Mesodermal cell (in vitro differentiated cells): ENCODE measurements at regions not wholly inside any gene's neighbourhood (a gene's known extent, or its start where the extent isn't known, plus 50 kb on each side); places are given as distances from the start of the nearest gene placed in this dataset.

Experiments
- H3K27ac ChIP-seq: 2 replicates; pipeline ENCODE4 v1.7.0; 2013; ENCODE audit warnings: mild to moderate bottlenecking, low read depth, low read length, moderate library complexity; ENCODE audit not compliant: severe bottlenecking
- H3K36me3 ChIP-seq: 2 replicates; pipeline ENCODE4 v1.7.1; 2013; ENCODE audit warnings: mild to moderate bottlenecking, low read length, moderate library complexity; ENCODE audit not compliant: control insufficient read depth, insufficient read depth
- H3K4me1 ChIP-seq: one replicate; pipeline ENCODE4 v1.7.1; 2013; ENCODE audit warnings: mild to moderate bottlenecking, low read length; ENCODE audit not compliant: insufficient read depth, control insufficient read depth, poor library complexity, severe bottlenecking
- H3K4me3 ChIP-seq: 2 replicates; pipeline ENCODE4 v1.7.0; 2013; ENCODE audit warnings: low read length, control low read depth, mild to moderate bottlenecking; ENCODE audit not compliant: insufficient read depth, poor library complexity, severe bottlenecking; ENCODE audit errors: extremely low read depth
- H3K9me3 ChIP-seq: 2 replicates; pipeline ENCODE4 v1.7.1; 2013; ENCODE audit warnings: mild to moderate bottlenecking, low read length, moderate library complexity; ENCODE audit not compliant: control insufficient read depth
- WGBS, 2 experiments: methylation state at CpG; one replicate each; pipeline ENCODE4 v1.1.5; 2013; ENCODE audit warnings: missing lambda C conversion rate in 2 of 2; ENCODE audit not compliant: insufficient coverage in 2 of 2; 5-methylcytosine and 5-hydroxymethylcytosine counted together

DNA sequence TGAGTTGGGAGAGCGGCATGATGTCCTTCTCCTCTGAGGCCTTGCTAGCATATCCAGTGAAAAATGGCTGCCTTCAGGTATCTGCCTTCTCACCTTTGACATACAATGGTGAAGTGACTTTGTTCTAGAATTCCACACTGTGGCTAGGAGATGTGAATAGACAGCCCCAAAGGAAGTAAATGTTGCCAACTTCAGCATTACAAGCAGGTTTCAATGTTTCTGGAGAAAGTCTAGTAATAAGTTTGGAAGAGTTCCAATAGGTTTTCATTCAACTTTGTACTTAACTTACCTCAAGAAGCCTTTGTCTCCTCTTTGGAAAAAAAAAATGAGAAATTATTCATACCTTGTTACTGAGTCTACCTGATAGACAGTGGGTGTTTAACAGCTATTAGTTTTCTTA lies 421.3 kb upstream of the MMADHC start:
- H3K36me3 ChIP-seq = no peaks in the 10 kb centered on the region
- H3K4me3 ChIP-seq = no peak overlapping the region
- H3K27ac ChIP-seq = no peak overlapping the region
- no peaks in the 10 kb centered on the region for H3K9me3 ChIP-seq
- WGBS, 2 experiments = 80 to 91% methylated on average over 1 of the region's 1 CpG
- no peaks in the 10 kb centered on the region for H3K4me1 ChIP-seq

GRCh38 chr2:150007815-150008430 lies 420.3 kb upstream of the MMADHC start:
- Histone ChIP-seq H3K36me3 (no peaks in the 10 kb centered on the region), H3K27ac (no peak overlapping the region), H3K9me3 (no peaks in the 10 kb centered on the region), H3K4me3 (no peak overlapping the region), H3K4me1 (no peaks in the 10 kb centered on the region)
- 67% methylated on average over 1 of the region's 1 CpG; no CpG with 5 or more reads in 1 of the 2 experiments for WGBS, 2 experiments

DNA sequence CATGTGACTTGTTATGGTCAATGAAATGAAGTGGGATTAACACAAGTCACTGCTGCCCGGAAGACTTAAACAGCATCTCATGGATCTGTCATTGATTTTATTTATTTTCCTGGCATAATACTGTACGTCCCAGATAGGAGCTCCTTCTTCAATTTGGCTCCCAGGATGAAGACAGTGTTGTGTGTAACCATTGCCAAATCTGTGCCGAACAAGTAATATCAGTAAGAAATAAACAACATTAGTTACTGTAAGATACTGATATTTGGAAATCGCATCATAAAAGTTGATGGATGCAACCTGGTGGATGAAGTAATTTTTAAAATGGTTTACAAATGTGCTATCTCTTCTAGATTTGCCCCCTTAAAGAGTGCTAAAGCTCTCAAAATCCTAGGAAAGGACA lies 419.0 kb upstream of the MMADHC start:
- WGBS, 2 experiments = 75% methylated on average over 1 of the region's 4 CpGs; no CpG with 5 or more reads in 1 of the 2 experiments
- no peak overlapping the region for H3K27ac ChIP-seq
- H3K9me3 ChIP-seq = no peaks in the 10 kb centered on the region
- no peaks in the 10 kb centered on the region for H3K4me1 ChIP-seq
- H3K36me3 ChIP-seq = no peaks in the 10 kb centered on the region
- H3K4me3 ChIP-seq = no peak overlapping the region

DNA sequence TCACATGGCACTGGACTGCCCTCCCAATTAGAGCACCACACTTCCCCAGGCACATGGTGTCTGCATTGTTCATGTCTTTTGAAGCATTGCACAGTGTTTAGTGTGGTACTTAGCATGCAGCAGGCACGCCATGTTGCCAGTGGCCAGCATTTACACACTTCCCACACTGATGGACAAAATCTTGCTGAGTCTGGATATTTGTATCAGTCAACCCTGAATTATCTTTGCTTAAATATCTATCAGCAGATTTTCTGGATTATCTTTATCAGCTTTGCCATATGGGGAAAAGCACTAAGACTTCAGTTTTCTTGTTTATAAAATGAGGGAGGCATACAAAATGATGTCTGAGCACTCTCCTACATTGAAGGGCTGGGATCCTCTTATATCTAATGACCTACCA lies 416.0 kb upstream of the MMADHC start:
- no peak overlapping the region for H3K4me3 ChIP-seq
- no peaks in the 10 kb centered on the region for H3K36me3 ChIP-seq
- no peak overlapping the region for H3K27ac ChIP-seq
- H3K9me3 ChIP-seq = peaks cover 4% of the 10 kb centered on the region
- WGBS, 2 experiments = 83% methylated on average over 1 of the region's 1 CpG; no CpG with 5 or more reads in 1 of the 2 experiments
- H3K4me1 ChIP-seq = no peaks in the 10 kb centered on the region

- no CpG with 5 or more reads among the region's 4 CpGs for WGBS, 2 experiments
- Histone ChIP-seq H3K27ac (no peak overlapping the region), H3K9me3 (peaks cover 4% of the 10 kb centered on the region), H3K4me1 (no peaks in the 10 kb centered on the region), H3K36me3 (no peaks in the 10 kb centered on the region), H3K4me3 (no peak overlapping the region)
Measured at GRCh38 chr2:150001788-150002187, 414.2 kb upstream of the MMADHC start.

DNA sequence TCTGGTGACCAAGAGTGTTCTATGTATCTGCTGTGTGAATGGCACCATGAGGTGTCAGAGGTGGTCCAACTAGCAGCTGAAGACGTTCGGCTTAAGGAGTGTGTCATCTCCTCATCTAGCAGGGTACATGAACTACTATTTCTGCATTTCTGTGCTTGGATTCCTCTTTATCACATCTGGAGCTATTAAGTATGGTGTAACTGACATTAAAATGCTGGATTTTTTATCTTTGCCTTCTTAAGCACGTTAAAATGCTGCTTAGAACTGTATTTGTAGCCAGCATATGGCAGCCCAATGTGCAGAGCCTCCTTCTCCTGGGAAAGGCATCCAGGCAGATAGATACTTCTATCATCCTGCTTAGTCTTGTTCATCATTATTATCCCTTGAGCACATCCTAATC lies 409.3 kb upstream of the MMADHC start:
- 71 to 100% methylated on average over 1 to 2 of the region's 3 CpGs for WGBS, 2 experiments
- Histone ChIP-seq H3K27ac (no peak overlapping the region), H3K36me3 (no peaks in the 10 kb centered on the region), H3K4me3 (no peak overlapping the region), H3K4me1 (no peaks in the 10 kb centered on the region), H3K9me3 (peaks cover 4% of the 10 kb centered on the region)

DNA sequence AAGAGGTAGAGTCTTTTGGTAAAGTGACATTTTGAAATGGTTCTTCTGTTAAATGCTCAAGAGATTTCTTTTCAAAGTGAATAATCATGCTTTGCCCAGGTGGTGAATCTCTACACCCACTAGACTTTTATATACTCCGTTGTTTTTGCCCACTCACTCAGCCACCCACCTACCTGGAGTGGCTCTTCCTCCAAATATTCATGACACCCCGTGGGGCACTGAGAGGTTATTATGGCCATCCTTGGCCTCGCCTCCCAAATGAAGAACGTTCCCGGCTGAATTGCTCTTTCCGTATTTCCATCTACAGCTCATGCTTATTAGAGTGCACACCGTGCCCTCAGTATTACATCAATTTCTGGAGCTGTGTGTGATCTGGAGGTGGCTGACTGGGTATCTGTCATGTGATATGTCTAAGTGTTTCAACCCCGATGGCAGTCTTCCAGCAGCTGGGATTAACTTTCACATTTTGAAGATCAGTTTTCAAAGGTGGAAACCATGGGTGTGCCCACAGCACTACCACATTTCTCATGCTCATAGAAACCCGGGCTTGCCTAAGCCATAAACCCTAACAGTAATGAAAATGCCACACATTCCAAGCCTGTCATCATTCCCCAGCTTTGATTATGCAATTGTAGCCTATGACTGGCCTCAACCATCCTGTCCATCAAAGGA lies 406.6 kb upstream of the MMADHC start:
- 74 to 90% methylated on average over 2 to 3 of the region's 9 CpGs for WGBS, 2 experiments
- Histone ChIP-seq H3K4me1 (peaks cover 12% of the 10 kb centered on the region), H3K27ac (no peak overlapping the region), H3K36me3 (no peaks in the 10 kb centered on the region), H3K9me3 (peaks cover 4% of the 10 kb centered on the region), H3K4me3 (no peak overlapping the region)

- no CpG with 5 or more reads among the region's 1 CpG for WGBS, 2 experiments
Measured at GRCh38 chr2:149993316-149993715, 405.7 kb upstream of the MMADHC start.

GRCh38 chr2:149991576-149991975 lies 404.0 kb upstream of the MMADHC start:
- 100% methylated on average over 1 of the region's 1 CpG for WGBS, 2 experiments
- H3K36me3 ChIP-seq = no peaks in the 10 kb centered on the region
- no peak overlapping the region for H3K4me3 ChIP-seq
- H3K9me3 ChIP-seq = no peaks in the 10 kb centered on the region
- peaks cover 12% of the 10 kb centered on the region for H3K4me1 ChIP-seq
- no peak overlapping the region for H3K27ac ChIP-seq

More at GRCh38 chr2:149993316-149993715, 405.7 kb upstream of the MMADHC start:
- Histone ChIP-seq H3K36me3 (no peaks in the 10 kb centered on the region), H3K27ac (no peak overlapping the region), H3K4me3 (no peak overlapping the region), H3K4me1 (peaks cover 12% of the 10 kb centered on the region), H3K9me3 (no peaks in the 10 kb centered on the region)

DNA sequence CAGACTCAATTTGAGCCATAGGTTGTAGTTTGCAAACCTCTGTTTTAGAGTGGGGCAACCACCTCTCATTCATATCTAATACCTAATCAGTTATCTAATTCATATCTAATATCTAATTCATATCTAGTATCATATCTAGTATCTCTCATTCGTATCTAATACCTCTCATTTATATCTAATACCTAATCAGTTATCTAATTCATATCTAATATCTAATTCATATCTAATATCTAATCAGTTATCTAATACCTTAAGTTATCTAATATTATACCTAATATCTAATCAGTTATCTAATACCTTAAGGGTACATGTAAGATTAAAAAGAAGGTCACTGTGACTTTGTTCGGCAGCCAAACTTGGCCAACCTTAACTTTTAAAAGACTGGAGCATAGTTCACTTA lies 403.4 kb upstream of the MMADHC start:
- no CpG with 5 or more reads among the region's 2 CpGs for WGBS, 2 experiments
- Histone ChIP-seq H3K9me3 (no peaks in the 10 kb centered on the region), H3K27ac (no peak overlapping the region), H3K4me1 (peaks cover 12% of the 10 kb centered on the region), H3K36me3 (no peaks in the 10 kb centered on the region), H3K4me3 (no peak overlapping the region)

- Histone ChIP-seq H3K4me1 (peaks cover 12% of the 10 kb centered on the region), H3K9me3 (no peaks in the 10 kb centered on the region), H3K4me3 (no peak overlapping the region), H3K27ac (no peak overlapping the region), H3K36me3 (no peaks in the 10 kb centered on the region)
- 100% methylated on average over 2 of the region's 2 CpGs; no CpG with 5 or more reads in 1 of the 2 experiments for WGBS, 2 experiments
Measured at GRCh38 chr2:149989447-149990063, 402.0 kb upstream of the MMADHC start.
